ENCODE measurements at regions not wholly inside any gene's neighbourhood (a gene's known extent, or its start where the extent isn't known, plus 50 kb on each side); places are given as distances from the start of the nearest gene placed in this dataset.

DNA sequence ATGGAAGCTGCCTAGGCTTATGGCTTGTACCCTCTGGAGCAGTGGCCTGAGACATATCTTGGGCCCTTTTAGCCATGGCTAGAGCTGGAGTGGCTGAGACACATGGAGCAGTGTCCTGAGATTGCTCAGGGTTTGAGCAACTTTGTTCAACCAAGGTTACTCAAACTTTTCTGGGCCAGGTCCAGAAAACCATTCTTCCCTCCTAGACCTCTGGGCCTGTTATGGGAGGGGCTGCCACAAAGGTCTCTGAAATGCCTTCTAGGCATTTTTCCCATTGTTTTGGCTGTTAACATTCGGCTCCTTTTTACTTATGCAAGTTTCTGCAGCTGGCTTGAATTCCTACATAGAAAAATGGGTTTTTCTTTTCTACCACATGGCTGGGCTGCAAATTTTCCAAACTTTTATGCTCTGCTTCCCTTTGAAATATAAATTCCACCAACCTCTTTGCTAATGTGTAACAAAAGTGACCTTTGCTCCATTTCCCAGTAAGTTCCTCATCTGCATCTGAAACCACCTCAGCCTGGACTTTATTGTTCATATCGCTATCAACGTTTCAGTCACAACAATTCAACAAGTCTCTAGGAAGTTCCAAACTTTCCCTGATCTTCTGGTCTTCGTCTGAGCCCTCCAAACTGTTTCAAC lies 84.9 kb upstream of the MAP4K3 start:
- TF ChIP-seq POLR2A (IDR thresholded peaks at IDR 0.05), result no peak
- TF ChIP-seq, protein P1, sequence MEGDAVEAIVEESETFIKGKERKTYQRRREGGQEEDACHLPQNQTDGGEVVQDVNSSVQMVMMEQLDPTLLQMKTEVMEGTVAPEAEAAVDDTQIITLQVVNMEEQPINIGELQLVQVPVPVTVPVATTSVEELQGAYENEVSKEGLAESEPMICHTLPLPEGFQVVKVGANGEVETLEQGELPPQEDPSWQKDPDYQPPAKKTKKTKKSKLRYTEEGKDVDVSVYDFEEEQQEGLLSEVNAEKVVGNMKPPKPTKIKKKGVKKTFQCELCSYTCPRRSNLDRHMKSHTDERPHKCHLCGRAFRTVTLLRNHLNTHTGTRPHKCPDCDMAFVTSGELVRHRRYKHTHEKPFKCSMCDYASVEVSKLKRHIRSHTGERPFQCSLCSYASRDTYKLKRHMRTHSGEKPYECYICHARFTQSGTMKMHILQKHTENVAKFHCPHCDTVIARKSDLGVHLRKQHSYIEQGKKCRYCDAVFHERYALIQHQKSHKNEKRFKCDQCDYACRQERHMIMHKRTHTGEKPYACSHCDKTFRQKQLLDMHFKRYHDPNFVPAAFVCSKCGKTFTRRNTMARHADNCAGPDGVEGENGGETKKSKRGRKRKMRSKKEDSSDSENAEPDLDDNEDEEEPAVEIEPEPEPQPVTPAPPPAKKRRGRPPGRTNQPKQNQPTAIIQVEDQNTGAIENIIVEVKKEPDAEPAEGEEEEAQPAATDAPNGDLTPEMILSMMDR (IDR thresholded peaks at IDR 0.05), result no peak

Measured in uterus (tissue), 2 donors.